IPS-NIHi7 (cell line): ENCODE measurements at regions not wholly inside any gene's neighbourhood (a gene's known extent, or its start where the extent isn't known, plus 50 kb on each side); places are given as distances from the start of the nearest gene placed in this dataset.
"Not testable (repeated sequence)": the region's sequence is repeated elsewhere in the genome, so short reads cannot be mapped to it uniquely, and the experiment has no call there.

Source experiments
- DNase-seq: peaks from one replicate; pipeline ENCODE4 v3.0.0; 2012; ENCODE audit warnings: mixed read lengths; ENCODE audit errors: extremely low spot score

DNA sequence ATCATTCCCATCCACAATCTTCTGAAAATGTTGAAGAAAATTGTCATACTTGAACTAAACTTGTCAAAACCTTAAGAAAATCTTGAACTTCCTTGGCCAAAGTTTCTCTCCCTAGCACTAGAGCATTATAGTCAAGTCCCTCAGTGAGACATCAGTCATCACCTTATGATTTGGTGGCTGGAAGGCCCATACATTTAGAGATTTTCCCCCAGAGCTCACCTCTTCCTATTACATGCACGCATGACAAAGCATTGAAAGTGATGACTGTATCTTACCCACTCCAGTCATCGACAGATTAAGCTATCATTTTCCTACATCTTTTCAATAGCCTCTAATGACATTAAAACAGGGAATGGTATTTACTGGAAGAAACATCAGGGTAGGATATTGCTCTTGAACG, 948.8 kb downstream of the TMEM121 start:
- DNase-seq: not testable (repeated sequence)

GRCh38 chr14:106477600-106477999, 951.2 kb downstream of the TMEM121 start:
- DNase-seq: not testable (repeated sequence)

GRCh38 chr14:106480287-106480686, 953.9 kb downstream of the TMEM121 start:
- not testable (repeated sequence) for DNase-seq

GRCh38 chr14:106482213-106482612, 955.8 kb downstream of the TMEM121 start:
- not testable (repeated sequence) for DNase-seq

- no peak for DNase-seq
Observed at GRCh38 chr14:106487600-106487999, 961.2 kb downstream of the TMEM121 start.

- DNase-seq: no peak
Observed at GRCh38 chr14:106488291-106488690, 961.9 kb downstream of the TMEM121 start.

- no peak for DNase-seq
Observed at GRCh38 chr14:106489112-106489881, 962.9 kb downstream of the TMEM121 start.

GRCh38 chr14:106490442-106490841, 964.1 kb downstream of the TMEM121 start:
- no peak for DNase-seq

DNA sequence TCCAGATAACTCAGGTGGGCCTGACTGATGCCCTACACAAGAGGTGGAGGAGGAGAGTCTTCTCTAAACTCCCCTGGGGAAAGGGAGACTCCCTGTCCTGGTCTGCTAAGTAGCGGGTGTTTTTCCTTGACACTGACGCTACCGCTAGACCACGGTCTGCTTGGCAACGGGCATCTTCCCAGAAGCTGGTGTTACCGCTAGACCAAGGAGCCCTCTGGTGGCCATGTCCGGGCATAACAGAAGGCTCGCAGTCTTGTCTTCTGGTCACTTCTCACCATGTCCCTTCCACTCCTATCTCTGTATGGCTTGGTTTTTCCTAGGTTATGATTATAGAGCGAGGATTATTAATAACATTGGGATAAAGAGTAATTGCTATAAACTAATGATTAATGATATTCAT, 965.5 kb downstream of the TMEM121 start:
- no peak for DNase-seq

DNA sequence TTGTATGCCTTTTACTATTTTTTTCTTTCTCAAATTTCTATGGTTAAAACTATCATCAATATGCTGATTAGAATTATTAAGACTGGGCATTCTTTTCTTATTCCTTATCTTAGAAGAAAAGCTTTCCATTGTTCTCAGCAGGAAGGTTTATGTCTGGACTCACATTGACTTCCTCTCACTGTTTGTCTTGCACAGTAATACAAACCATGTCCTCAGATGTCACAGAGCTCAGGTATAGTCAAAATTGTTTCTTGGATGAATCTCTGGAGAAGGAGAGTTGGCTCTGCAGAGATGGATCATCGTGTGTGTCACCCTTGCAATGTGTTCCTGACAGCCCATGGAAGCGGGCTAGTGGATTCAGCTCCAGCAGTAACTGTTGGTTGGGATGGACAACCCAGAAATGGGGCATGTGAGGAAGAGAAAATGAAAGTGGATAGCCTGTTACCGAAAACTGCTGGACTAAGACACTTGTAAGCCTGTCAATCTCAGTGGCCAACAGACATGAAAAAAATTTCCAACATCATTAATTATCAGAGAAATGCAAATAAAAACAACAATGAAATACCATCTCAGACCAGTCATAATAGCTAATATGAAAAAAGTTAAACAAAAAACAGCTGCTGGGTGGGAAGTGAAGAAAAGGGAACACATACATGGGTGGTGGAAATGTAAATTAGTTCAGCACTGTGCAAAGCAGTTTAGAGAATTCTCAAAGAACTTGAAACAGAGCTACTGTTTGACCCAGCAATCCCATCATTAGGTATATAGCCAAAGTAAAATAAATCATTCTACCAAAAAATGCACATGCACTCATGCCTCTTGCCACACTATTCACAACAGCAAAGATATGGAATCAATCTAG, 967.8 kb downstream of the TMEM121 start:
- no peak for DNase-seq

- no peak for DNase-seq
Observed at GRCh38 chr14:106500571-106500970, 974.2 kb downstream of the TMEM121 start.

DNA sequence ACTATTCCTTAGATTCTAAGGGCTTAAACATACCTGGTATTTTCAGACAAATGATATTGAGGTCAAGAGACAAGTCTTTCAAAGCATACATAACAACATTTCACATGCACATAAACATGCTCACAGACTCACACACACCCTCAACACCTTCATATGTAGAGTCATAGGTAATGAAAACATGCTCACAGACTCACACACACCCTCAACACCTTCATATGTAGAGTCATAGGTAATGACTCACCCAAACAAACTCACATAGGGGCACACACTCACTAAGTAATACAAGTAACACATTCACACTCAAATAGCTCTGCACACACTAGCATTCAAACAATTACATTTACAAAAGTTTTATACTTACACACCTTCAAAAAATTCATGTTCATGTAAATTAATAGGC, 975.5 kb downstream of the TMEM121 start:
- DNase-seq: no peak

GRCh38 chr14:106505366-106505765, 979.0 kb downstream of the TMEM121 start:
- DNase-seq: no peak

DNA sequence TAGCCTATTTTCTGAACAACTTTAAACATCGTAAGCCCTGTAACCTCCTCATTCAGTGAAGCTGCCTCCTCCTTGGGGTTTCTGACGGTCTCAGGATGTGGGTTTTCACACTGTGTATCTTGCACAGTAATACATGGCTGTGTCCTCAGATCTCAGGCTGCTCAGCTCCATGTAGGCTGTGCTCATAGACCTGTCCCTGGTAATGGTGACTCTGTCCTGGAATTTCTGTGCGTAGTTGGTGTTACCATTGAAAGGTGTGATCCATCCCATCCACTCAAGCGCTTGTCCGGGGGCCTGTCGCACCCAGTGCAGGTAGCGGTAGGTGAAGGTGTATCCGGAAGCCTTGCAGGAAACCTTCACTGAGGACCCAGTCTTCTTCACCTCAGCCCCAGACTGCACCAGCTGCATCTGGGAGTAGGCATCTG, 980.5 kb downstream of the TMEM121 start:
- no peak for DNase-seq

- no peak for DNase-seq
Observed at GRCh38 chr14:106507354-106507753, 981.0 kb downstream of the TMEM121 start.

- no peak for DNase-seq
Observed at GRCh38 chr14:106508216-106508615, 981.8 kb downstream of the TMEM121 start.

- no peak for DNase-seq
Observed at GRCh38 chr14:106509176-106509575, 982.8 kb downstream of the TMEM121 start.

- no peak for DNase-seq
Observed at GRCh38 chr14:106509807-106510206, 983.4 kb downstream of the TMEM121 start.

DNA sequence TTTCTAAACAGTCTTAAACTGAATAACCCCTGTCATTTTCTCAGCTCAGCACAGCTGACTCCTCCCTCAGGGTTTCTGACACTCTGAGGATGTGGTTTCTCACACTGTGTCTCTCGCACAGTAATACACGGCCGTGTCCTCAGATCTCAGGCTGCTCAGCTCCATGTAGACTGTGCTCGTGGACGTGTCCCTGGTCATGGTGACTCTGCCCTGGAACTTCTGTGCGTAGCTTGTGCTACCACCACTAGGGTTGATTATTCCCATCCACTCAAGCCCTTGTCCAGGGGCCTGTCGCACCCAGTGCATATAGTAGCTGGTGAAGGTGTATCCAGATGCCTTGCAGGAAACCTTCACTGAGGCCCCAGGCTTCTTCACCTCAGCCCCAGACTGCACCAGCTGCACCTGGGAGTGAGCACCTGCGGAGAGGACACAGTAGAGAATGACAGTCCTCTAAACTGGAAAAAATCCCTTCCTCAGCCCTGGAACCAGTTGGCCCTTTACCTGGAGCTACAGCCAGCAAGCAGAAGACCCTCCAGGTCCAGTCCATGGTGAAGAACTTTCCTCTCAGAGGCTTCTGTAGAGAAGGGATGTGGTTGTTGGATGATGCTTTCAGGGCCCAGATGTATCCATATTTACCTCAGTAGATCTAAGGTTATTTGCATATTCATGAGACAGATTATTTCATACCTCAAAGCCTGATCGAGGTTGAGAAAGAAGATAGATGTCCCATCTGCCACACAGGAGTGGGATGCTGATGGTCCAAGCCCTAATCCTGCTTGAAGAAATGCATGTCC, 984.8 kb downstream of the TMEM121 start:
- no peak for DNase-seq

DNA sequence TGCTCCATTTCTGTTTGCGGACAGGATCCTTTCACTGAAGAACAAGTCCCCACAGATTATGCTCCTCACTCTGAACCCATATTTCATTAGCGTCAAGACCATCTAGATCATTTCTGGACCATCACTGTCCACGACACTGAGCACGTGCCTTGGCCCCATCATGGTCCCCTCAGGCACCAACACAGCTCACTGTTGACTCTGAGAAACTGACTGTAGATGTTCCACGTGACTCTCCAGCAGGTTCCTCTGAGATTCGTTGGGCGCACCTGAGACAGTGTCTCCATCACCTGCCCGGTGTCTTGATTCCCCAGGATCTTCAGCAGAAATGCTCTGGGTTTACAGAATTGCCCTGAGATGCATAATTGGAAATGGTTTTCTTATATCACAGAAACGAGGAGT, 985.4 kb downstream of the TMEM121 start:
- DNase-seq: no peak

GRCh38 chr14:106513302-106513701, 986.9 kb downstream of the TMEM121 start:
- DNase-seq: no peak
